ENCODE measurements at regions not wholly inside any gene's neighbourhood (a gene's known extent, or its start where the extent isn't known, plus 50 kb on each side); places are given as distances from the start of the nearest gene placed in this dataset.

GRCh38 chr15:70375006-70375431 is 277.3 kb upstream of the TLE3 start:
- TF ChIP-seq CEBPB (IDR thresholded peaks at IDR 0.05) (no peak), EP300 (IDR thresholded peaks at IDR 0.05; ENCODE audit: borderline replicate concordance) (no peak), NFIC (IDR thresholded peaks at IDR 0.05) (no peak), TAF1 (IDR thresholded peaks at IDR 0.05; ENCODE audit: low read depth) (no peak), TEAD4 (IDR thresholded peaks at IDR 0.05) (no peak), REST (IDR thresholded peaks at IDR 0.05; ENCODE audit: low read depth) (no peak), MAX (IDR thresholded peaks at IDR 0.05) (no peak), TCF12 (IDR thresholded peaks at IDR 0.05; ENCODE audit: low read depth) (no peak), ZBTB7A (IDR thresholded peaks at IDR 0.05; ENCODE audit: low read depth) (no peak), RAD21 (IDR thresholded peaks at IDR 0.05; ENCODE audit: low read depth) (no peak), CREB1 (IDR thresholded peaks at IDR 0.05; ENCODE audit: low read depth) (no peak), YY1 (IDR thresholded peaks at IDR 0.05; ENCODE audit: low read depth) (no peak), FOXM1 (IDR thresholded peaks at IDR 0.05; ENCODE audit: borderline replicate concordance, low read depth) (no peak), USF1 (IDR thresholded peaks at IDR 0.05) (no peak)

- TF ChIP-seq MAX (IDR thresholded peaks at IDR 0.05) (no peak), REST (IDR thresholded peaks at IDR 0.05; ENCODE audit: low read depth) (no peak), CREB1 (IDR thresholded peaks at IDR 0.05; ENCODE audit: low read depth) (no peak), NFIC (IDR thresholded peaks at IDR 0.05) (no peak), FOXM1 (IDR thresholded peaks at IDR 0.05; ENCODE audit: borderline replicate concordance, low read depth) (no peak), USF1 (IDR thresholded peaks at IDR 0.05) (no peak), ZBTB7A (IDR thresholded peaks at IDR 0.05; ENCODE audit: low read depth) (no peak), EP300 (IDR thresholded peaks at IDR 0.05; ENCODE audit: borderline replicate concordance) (no peak), RAD21 (IDR thresholded peaks at IDR 0.05; ENCODE audit: low read depth) (no peak), EGR1 (IDR thresholded peaks at IDR 0.05) (no peak), TCF12 (IDR thresholded peaks at IDR 0.05; ENCODE audit: low read depth) (no peak), TAF1 (IDR thresholded peaks at IDR 0.05; ENCODE audit: low read depth) (no peak), CEBPB (IDR thresholded peaks at IDR 0.05) (no peak)
These were observed 276.4 kb upstream of the TLE3 start for GRCh38 chr15:70374096-70374495.

- TF ChIP-seq RAD21 (IDR thresholded peaks at IDR 0.05; ENCODE audit: low read depth) (peak; percentile 66), USF1 (IDR thresholded peaks at IDR 0.05) (no peak), TAF1 (IDR thresholded peaks at IDR 0.05; ENCODE audit: low read depth) (no peak), EP300 (IDR thresholded peaks at IDR 0.05; ENCODE audit: borderline replicate concordance) (no peak), CREB1 (IDR thresholded peaks at IDR 0.05; ENCODE audit: low read depth) (no peak), EGR1 (IDR thresholded peaks at IDR 0.05) (no peak)
These were observed 265.2 kb upstream of the TLE3 start for GRCh38 chr15:70362886-70363285.

- no peak for TF ChIP-seq TEAD4 (IDR thresholded peaks at IDR 0.05)
- no peak for TF ChIP-seq CREB1 (IDR thresholded peaks at IDR 0.05; ENCODE audit: low read depth)
- no peak for TF ChIP-seq EP300 (IDR thresholded peaks at IDR 0.05; ENCODE audit: borderline replicate concordance)
- no peak for TF ChIP-seq CEBPB (IDR thresholded peaks at IDR 0.05)
- no peak for TF ChIP-seq RAD21 (IDR thresholded peaks at IDR 0.05; ENCODE audit: low read depth)
- TF ChIP-seq REST (IDR thresholded peaks at IDR 0.05; ENCODE audit: low read depth): no peak
- no peak for TF ChIP-seq USF1 (IDR thresholded peaks at IDR 0.05)
- TF ChIP-seq YY1 (IDR thresholded peaks at IDR 0.05; ENCODE audit: low read depth): no peak
- no peak for TF ChIP-seq MAX (IDR thresholded peaks at IDR 0.05)
- no peak for TF ChIP-seq NFIC (IDR thresholded peaks at IDR 0.05)
- TF ChIP-seq ZBTB7A (IDR thresholded peaks at IDR 0.05; ENCODE audit: low read depth): no peak
- TF ChIP-seq FOXM1 (IDR thresholded peaks at IDR 0.05; ENCODE audit: borderline replicate concordance, low read depth): no peak
- TF ChIP-seq TAF1 (IDR thresholded peaks at IDR 0.05; ENCODE audit: low read depth): no peak
- no peak for TF ChIP-seq EGR1 (IDR thresholded peaks at IDR 0.05)
- no peak for TF ChIP-seq TCF12 (IDR thresholded peaks at IDR 0.05; ENCODE audit: low read depth)
These were observed 264.6 kb upstream of the TLE3 start for GRCh38 chr15:70362350-70362749.

All from Ishikawa (cell line).